Activated CD8-positive, alpha-beta memory T cell treated with anti-CD3 and anti-CD28 coated beads for 36 hours (primary cell): ENCODE measurements at regions not wholly inside any gene's neighbourhood (a gene's known extent, or its start where the extent isn't known, plus 50 kb on each side); places are given as distances from the start of the nearest gene placed in this dataset.

Experiments used
- CTCF ChIA-PET: fragments of 350-600 bp; sonication (Branson Sonifier 250); formaldehyde crosslinking; loops from one replicate; lab custom pipeline; 2021; ENCODE audit warnings: antibody characterized with exemption; lab: Charles Lee
- POLR2A ChIA-PET: fragments of 350-600 bp; sonication (Branson Sonifier 250); formaldehyde crosslinking; loops from one replicate; lab custom pipeline; 2021; ENCODE audit warnings: antibody characterized with exemption; lab: Charles Lee

- POLR2A ChIA-PET = no interaction called here
- CTCF ChIA-PET = interaction anchor here (0.7 to 0.9 kb wide), 3 partner anchors 9 to 172 kb away, joined by 3 to 4 read pairs (median 3); partner anchors contain the start of gene IRF4
These were observed 72.0 kb upstream of the DUSP22 start for GRCh38 chr6:220312-220711.

- POLR2A ChIA-PET = interaction anchor here (0.6 kb wide), 1 partner anchor 13 kb away, joined by 4 read pairs; no protein-coding TSS in a partner anchor
- CTCF ChIA-PET = interaction anchor here (0.7 to 0.9 kb wide), 3 partner anchors 9 to 171 kb away, joined by 3 to 4 read pairs (median 3); partner anchors contain the start of gene IRF4
These were observed 71.4 kb upstream of the DUSP22 start for GRCh38 chr6:220721-221475.

GRCh38 chr6:221531-222349 lies 70.5 kb upstream of the DUSP22 start:
- POLR2A ChIA-PET = interaction anchor here (0.6 kb wide), 1 partner anchor 12 kb away, joined by 4 read pairs; no protein-coding TSS in a partner anchor
- CTCF ChIA-PET = interaction anchor here (0.7 to 1.6 kb wide), 3 partner anchors 32 to 170 kb away, joined by 3 read pairs; partner anchors contain the start of gene IRF4

- CTCF ChIA-PET = interaction anchor here (1.2 to 1.6 kb wide), 2 partner anchors 167 to 170 kb away, joined by 3 read pairs; partner anchors contain the start of gene IRF4
- POLR2A ChIA-PET = no interaction called here
These were observed 69.8 kb upstream of the DUSP22 start for GRCh38 chr6:222468-222867.

- CTCF ChIA-PET = interaction anchor here (1.0 to 3.2 kb wide), 3 partner anchors 34 to 277 kb away, joined by 3 to 13 read pairs (median 3); partner anchors contain the start of gene IRF4
These were observed 69.2 kb upstream of the DUSP22 start for GRCh38 chr6:223136-223535.

GRCh38 chr6:223763-224162 lies 68.5 kb upstream of the DUSP22 start:
- POLR2A ChIA-PET = interaction anchor here (0.8 kb wide), 1 partner anchor 168 kb away, joined by 4 read pairs; the partner anchor contains the start of gene IRF4
- CTCF ChIA-PET = interaction anchor here (1.0 to 3.6 kb wide), 4 partner anchors 8 to 276 kb away, joined by 3 to 13 read pairs (median 8); no protein-coding TSS in a partner anchor

More at GRCh38 chr6:223136-223535, 69.2 kb upstream of the DUSP22 start:
- POLR2A ChIA-PET = no interaction called here

GRCh38 chr6:224350-224749 lies 67.9 kb upstream of the DUSP22 start:
- POLR2A ChIA-PET = interaction anchor here (0.8 kb wide), 1 partner anchor 168 kb away, joined by 4 read pairs; the partner anchor contains the start of gene IRF4
- CTCF ChIA-PET = interaction anchor here (2.1 to 3.6 kb wide), 3 partner anchors 9 to 35 kb away, joined by 6 to 13 read pairs (median 11); no protein-coding TSS in a partner anchor

GRCh38 chr6:225121-225721 lies 67.1 kb upstream of the DUSP22 start:
- POLR2A ChIA-PET = interaction anchor here (0.6 to 1.1 kb wide), 2 partner anchors 23 to 166 kb away, joined by 4 read pairs; partner anchors contain the start of gene IRF4
- CTCF ChIA-PET = interaction anchor here (1.4 to 3.6 kb wide), 5 partner anchors 9 to 243 kb away, joined by 4 to 13 read pairs (median 6); no protein-coding TSS in a partner anchor

- POLR2A ChIA-PET = interaction anchor here (1.1 kb wide), 1 partner anchor 166 kb away, joined by 4 read pairs; the partner anchor contains the start of gene IRF4
These were observed 66.4 kb upstream of the DUSP22 start for GRCh38 chr6:225907-226306.

GRCh38 chr6:226516-227073 lies 65.7 kb upstream of the DUSP22 start:
- ChIA-PET CTCF (interaction anchor here (1.5 to 3.6 kb wide), 4 partner anchors 10 to 38 kb away, joined by 5 to 11 read pairs (median 8); no protein-coding TSS in a partner anchor), POLR2A (no interaction called here)

More at GRCh38 chr6:225907-226306, 66.4 kb upstream of the DUSP22 start:
- CTCF ChIA-PET = interaction anchor here (1.4 to 3.6 kb wide), 5 partner anchors 9 to 242 kb away, joined by 4 to 13 read pairs (median 10); no protein-coding TSS in a partner anchor

- POLR2A ChIA-PET = no interaction called here
- CTCF ChIA-PET = interaction anchor here (1.5 to 3.6 kb wide), 4 partner anchors 9 to 38 kb away, joined by 5 to 11 read pairs (median 8); no protein-coding TSS in a partner anchor
These were observed 65.1 kb upstream of the DUSP22 start for GRCh38 chr6:227074-227782.

- ChIA-PET POLR2A (no interaction called here), CTCF (interaction anchor here (2.0 kb wide), 1 partner anchor 39 kb away, joined by 7 read pairs; no protein-coding TSS in a partner anchor)
These were observed 64.4 kb upstream of the DUSP22 start for GRCh38 chr6:227812-228338.

GRCh38 chr6:228881-229651 lies 63.2 kb upstream of the DUSP22 start:
- POLR2A ChIA-PET = no interaction called here
- CTCF ChIA-PET = interaction anchor here (0.5 kb wide), 1 partner anchor 316 kb away, joined by 3 read pairs; no protein-coding TSS in a partner anchor

GRCh38 chr6:231779-232178 lies 60.5 kb upstream of the DUSP22 start:
- ChIA-PET CTCF (interaction anchor here (1.4 kb wide), 1 partner anchor 16 kb away, joined by 3 read pairs; no protein-coding TSS in a partner anchor), POLR2A (no interaction called here)

- ChIA-PET CTCF (interaction anchor here (0.7 to 1.4 kb wide), 2 partner anchors 17 to 55 kb away, joined by 3 to 5 read pairs; no protein-coding TSS in a partner anchor), POLR2A (interaction anchor here (0.5 to 0.6 kb wide), 2 partner anchors 12 to 35 kb away, joined by 3 to 4 read pairs; no protein-coding TSS in a partner anchor)
These were observed 59.2 kb upstream of the DUSP22 start for GRCh38 chr6:232982-233640.
